PFSK-1 (cell line): ENCODE measurements at regions not wholly inside any gene's neighbourhood (a gene's known extent, or its start where the extent isn't known, plus 50 kb on each side); places are given as distances from the start of the nearest gene placed in this dataset.

Experiments used
- FOXP2 ChIP-seq: optimal IDR thresholded peaks from 2 replicates; pipeline ENCODE3; 2011; ENCODE audit warnings: borderline replicate concordance, control low read depth, inconsistent platforms; ENCODE audit not compliant: insufficient read depth; ENCODE audit errors: extremely low read length, extremely low read depth
- POLR2AphosphoS5 ChIP-seq: IDR thresholded peaks from 2 replicates; pipeline ENCODE4 v1.6.1; 2012; ENCODE audit warnings: low read depth, mild to moderate bottlenecking, control low read depth, low read length, moderate library complexity
- REST ChIP-seq, 2 experiments: IDR thresholded peaks; 2 replicates each; pipeline versions ENCODE4 v1.6.1 to v1.8.0; 2011 to 2012; ENCODE audit warnings: low read depth in 2 of 2, low read length in 2 of 2, control low read depth in 1 of 2, inconsistent platforms in 1 of 2, mild to moderate bottlenecking in 1 of 2, moderate library complexity in 1 of 2; ENCODE audit not compliant: insufficient read depth in 1 of 2
- SIN3A ChIP-seq: IDR thresholded peaks from 2 replicates; pipeline ENCODE4 v1.6.1; 2012; ENCODE audit warnings: mild to moderate bottlenecking, low read length, moderate library complexity, borderline replicate concordance; ENCODE audit not compliant: insufficient read depth
- TAF1 ChIP-seq: IDR thresholded peaks from 2 replicates; pipeline ENCODE4 v1.6.1; 2012; ENCODE audit warnings: low read length, control low read depth, borderline replicate concordance; ENCODE audit not compliant: insufficient read depth

- TF ChIP-seq FOXP2, result no peak
- TF ChIP-seq POLR2AphosphoS5, result no peak
- no peak for TF ChIP-seq REST (IDR thresholded peaks at IDR 0.05; ENCODE audit: insufficient read depth in 1 of 2, low read depth in 2 of 2, low read length in 2 of 2)
- TF ChIP-seq TAF1, result no peak
- no peak for TF ChIP-seq SIN3A
Measured at GRCh38 chr4:108484187-108484586, 136.2 kb upstream of the RPL34 start.

GRCh38 chr4:108483650-108484049 is 136.7 kb upstream of the RPL34 start:
- TF ChIP-seq REST (IDR thresholded peaks at IDR 0.05; ENCODE audit: insufficient read depth in 1 of 2, low read depth in 2 of 2, low read length in 2 of 2) (no peak), POLR2AphosphoS5 (no peak), FOXP2 (no peak), TAF1 (no peak), SIN3A (no peak)

- TF ChIP-seq TAF1, result no peak
- no peak for TF ChIP-seq POLR2AphosphoS5
- TF ChIP-seq SIN3A, result no peak
Measured at GRCh38 chr4:108483079-108483478, 137.3 kb upstream of the RPL34 start.

- TF ChIP-seq REST (IDR thresholded peaks at IDR 0.05; ENCODE audit: insufficient read depth in 1 of 2, low read depth in 2 of 2, low read length in 2 of 2) (no peak), POLR2AphosphoS5 (no peak), TAF1 (no peak), SIN3A (no peak), FOXP2 (no peak)
Measured at GRCh38 chr4:108480881-108481280, 139.5 kb upstream of the RPL34 start.

GRCh38 chr4:108477527-108478108 is 142.8 kb upstream of the RPL34 start:
- TF ChIP-seq SIN3A, result no peak
- TF ChIP-seq POLR2AphosphoS5, result no peak
- TF ChIP-seq FOXP2, result no peak
- TF ChIP-seq REST (IDR thresholded peaks at IDR 0.05; ENCODE audit: insufficient read depth in 1 of 2, low read depth in 2 of 2, low read length in 2 of 2), result no peak
- TF ChIP-seq TAF1, result no peak
